Esophagus muscularis mucosa (tissue), 4 donors: ENCODE measurements at regions not wholly inside any gene's neighbourhood (a gene's known extent, or its start where the extent isn't known, plus 50 kb on each side); places are given as distances from the start of the nearest gene placed in this dataset.

Experiments used
- DNase-seq: peaks from one replicate; pipeline ENCODE4 v3.0.0-alpha.2; 2017; ENCODE audit errors: extremely low spot score
- H3K27ac ChIP-seq, 4 donors: fragments of 200-600 bp; sonication (generic); replicated peaks in 1 of 4; 1 replicate in 3 of 4; 2 replicates in 1 of 4; pipeline ENCODE4 v1.5.1; 2016 to 2019; ENCODE audit warnings: mild to moderate bottlenecking in 1 of 4
- H3K27me3 ChIP-seq, 4 donors: fragments of 200-600 bp; sonication (generic); one replicate each; pipeline versions ENCODE4 v1.5.1 to v1.6.0; 2016 to 2019
- H3K36me3 ChIP-seq, 4 donors: fragments of 200-600 bp; sonication (generic); one replicate each; pipeline ENCODE4 v1.5.1; 2016 to 2019
- H3K4me1 ChIP-seq, 4 donors: fragments of 200-600 bp; sonication (generic); one replicate each; pipeline ENCODE4 v1.5.1; 2016 to 2019
- H3K4me3 ChIP-seq, 4 donors: fragments of 200-600 bp; sonication (generic); 1 replicate in 2 of 4; 2 replicates in 2 of 4; pipeline ENCODE4 v1.5.1; 2016 to 2019; ENCODE audit warnings: mild to moderate bottlenecking in 4 of 4, moderate library complexity in 1 of 4
- H3K9me3 ChIP-seq, 4 donors: fragments of 200-600 bp; sonication (generic); 1 replicate in 3 of 4; 2 replicates in 1 of 4; pipeline ENCODE4 v1.5.1; 2016 to 2019
- EP300 ChIP-seq: sonication (generic); formaldehyde crosslinking; IDR thresholded peaks from one replicate; pipeline ENCODE4 v1.6.1; 2017; ENCODE audit warnings: antibody characterized with exemption
- POLR2A ChIP-seq: fragments of 450-650 bp; IDR thresholded peaks from one replicate; pipeline ENCODE4 v1.6.1; 2017; ENCODE audit warnings: antibody characterized with exemption, moderate library complexity, mild to moderate bottlenecking, low read depth
- POLR2AphosphoS5 ChIP-seq, 2 donors: sonication (generic); formaldehyde crosslinking; IDR thresholded peaks; one replicate each; pipeline ENCODE4 v1.6.1; 2017; ENCODE audit warnings: antibody characterized with exemption in 2 of 2
- WGBS: methylation state at CpG from one replicate; pipeline ENCODE4 v1.1.5; 2018; 5-methylcytosine and 5-hydroxymethylcytosine counted together
- intact Hi-C: fragments of 100-400 bp; cut with DNase I; formaldehyde crosslinking; loops from one replicate; pipeline ENCODE4 v1.15.1; 2023
- TF ChIP-seq, protein P1 (sequence below), 3 experiments: fragments of 200-600 bp in 2 of 3; fragments of 450-650 bp in 1 of 3; sonication (generic) in 2 of 3; IDR thresholded peaks; one replicate each; pipeline ENCODE4 v1.5.1; 2017 to 2019; ENCODE audit warnings: antibody characterized with exemption in 3 of 3, mild to moderate bottlenecking in 2 of 3, moderate library complexity in 1 of 3

DNA sequence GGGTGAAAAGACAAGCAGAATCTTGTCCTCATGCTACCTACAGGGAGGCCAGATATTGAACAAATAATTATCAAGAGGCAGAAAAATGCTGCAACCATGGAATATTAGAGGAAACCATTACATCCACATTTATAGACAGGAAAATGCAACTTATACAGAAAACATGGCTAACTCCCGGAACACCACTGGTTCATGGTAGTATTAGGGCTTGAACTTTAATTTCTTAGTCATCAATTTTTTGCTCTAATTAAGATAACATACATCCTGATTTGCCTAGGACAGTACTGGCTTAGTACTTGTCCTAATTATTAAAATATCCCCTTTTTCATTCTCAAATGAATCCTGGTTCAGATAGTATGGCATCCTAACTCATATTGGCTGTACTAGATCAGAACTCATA, 76.3 kb upstream of the TGFBR2 start:
- Histone ChIP-seq H3K27ac (no peak overlapping the region), H3K4me3 (no peak overlapping the region), H3K9me3 (no peaks in the 10 kb centered on the region), H3K4me1 (peaks cover 0 to 18% (median 12%) of the 10 kb centered on the region in 4 donors), H3K27me3 (no peaks in the 10 kb centered on the region), H3K36me3 (no peaks in the 10 kb centered on the region)
- 100% methylated on average over 1 of the region's 1 CpG for WGBS
- intact Hi-C loops = no loop called here
- DNase-seq = no peak
- TF ChIP-seq POLR2AphosphoS5 (IDR thresholded peaks at IDR 0.05) (no peak), POLR2A (no peak), EP300 (no peak)
- TF ChIP-seq, protein P1, sequence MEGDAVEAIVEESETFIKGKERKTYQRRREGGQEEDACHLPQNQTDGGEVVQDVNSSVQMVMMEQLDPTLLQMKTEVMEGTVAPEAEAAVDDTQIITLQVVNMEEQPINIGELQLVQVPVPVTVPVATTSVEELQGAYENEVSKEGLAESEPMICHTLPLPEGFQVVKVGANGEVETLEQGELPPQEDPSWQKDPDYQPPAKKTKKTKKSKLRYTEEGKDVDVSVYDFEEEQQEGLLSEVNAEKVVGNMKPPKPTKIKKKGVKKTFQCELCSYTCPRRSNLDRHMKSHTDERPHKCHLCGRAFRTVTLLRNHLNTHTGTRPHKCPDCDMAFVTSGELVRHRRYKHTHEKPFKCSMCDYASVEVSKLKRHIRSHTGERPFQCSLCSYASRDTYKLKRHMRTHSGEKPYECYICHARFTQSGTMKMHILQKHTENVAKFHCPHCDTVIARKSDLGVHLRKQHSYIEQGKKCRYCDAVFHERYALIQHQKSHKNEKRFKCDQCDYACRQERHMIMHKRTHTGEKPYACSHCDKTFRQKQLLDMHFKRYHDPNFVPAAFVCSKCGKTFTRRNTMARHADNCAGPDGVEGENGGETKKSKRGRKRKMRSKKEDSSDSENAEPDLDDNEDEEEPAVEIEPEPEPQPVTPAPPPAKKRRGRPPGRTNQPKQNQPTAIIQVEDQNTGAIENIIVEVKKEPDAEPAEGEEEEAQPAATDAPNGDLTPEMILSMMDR (IDR thresholded peaks at IDR 0.05) = no peak

DNA sequence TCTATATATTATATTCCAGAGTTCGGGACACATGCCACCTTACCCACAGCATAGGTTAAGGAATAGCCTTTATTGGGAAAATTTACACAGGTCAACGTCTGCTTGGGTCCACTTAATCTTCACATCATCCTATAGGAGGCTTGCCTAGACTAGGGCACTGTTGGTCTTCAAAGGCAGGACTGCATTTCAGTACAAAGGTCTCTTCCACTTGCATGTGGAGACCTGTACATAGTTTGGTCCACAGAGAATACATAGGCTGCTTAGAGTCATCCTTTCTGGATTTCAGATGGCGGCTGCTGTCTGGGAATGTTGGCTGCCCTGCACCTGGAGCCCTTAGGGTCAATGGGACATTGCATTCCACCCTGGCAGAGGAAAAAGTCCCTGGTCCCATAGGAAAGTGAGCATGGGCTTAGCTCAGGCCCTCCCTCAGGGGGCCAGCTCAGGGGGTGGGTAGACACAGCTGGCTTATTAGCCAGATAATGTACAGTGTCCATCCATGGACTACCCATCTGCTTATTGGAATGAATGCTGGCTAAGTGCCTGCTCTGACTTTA, 75.3 kb upstream of the TGFBR2 start:
- Histone ChIP-seq H3K4me3 (no peak overlapping the region), H3K27ac (no peak overlapping the region), H3K9me3 (no peaks in the 10 kb centered on the region), H3K36me3 (no peaks in the 10 kb centered on the region), H3K4me1 (peaks cover 0 to 24% (median 12%) of the 10 kb centered on the region in 4 donors), H3K27me3 (no peaks in the 10 kb centered on the region)
- TF ChIP-seq EP300 (no peak), POLR2A (no peak), POLR2AphosphoS5 (IDR thresholded peaks at IDR 0.05) (no peak)
- TF ChIP-seq, protein P1 (IDR thresholded peaks at IDR 0.05) = no peak
- DNase-seq = no peak
- 96% methylated on average over 2 of the region's 3 CpGs for WGBS
- intact Hi-C loops = no loop called here

DNA sequence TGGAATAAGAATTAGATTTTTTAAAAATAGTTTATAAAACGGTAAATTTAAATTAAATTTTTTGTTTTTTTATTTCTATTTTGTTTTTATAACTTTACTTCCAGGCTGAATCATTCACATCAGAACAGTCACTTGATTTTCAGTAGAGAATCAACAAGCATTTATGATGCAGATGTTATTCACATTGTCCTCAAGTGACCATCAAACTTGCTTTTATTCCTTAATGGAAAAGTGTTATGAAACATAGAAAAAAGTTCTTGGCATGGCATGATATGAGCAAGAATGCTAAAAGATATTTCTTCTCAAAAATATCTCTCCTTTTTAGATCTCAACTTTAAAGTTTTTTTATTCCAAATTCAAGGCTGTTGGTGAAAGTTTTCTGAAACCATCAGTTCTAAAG, 70.9 kb upstream of the TGFBR2 start:
- WGBS = 66% methylated on average over 1 of the region's 1 CpG
- intact Hi-C loops = no loop called here
- no peak overlapping the region for H3K27ac ChIP-seq
- no peaks in the 10 kb centered on the region for H3K36me3 ChIP-seq
- H3K4me3 ChIP-seq = no peak overlapping the region
- TF ChIP-seq EP300 = no peak
- TF ChIP-seq, protein P1 (IDR thresholded peaks at IDR 0.05) = no peak
- TF ChIP-seq POLR2A = no peak
- no peak for TF ChIP-seq POLR2AphosphoS5 (IDR thresholded peaks at IDR 0.05)
- peaks cover 0 to 16% (median 7%) of the 10 kb centered on the region in 4 donors for H3K4me1 ChIP-seq
- no peak for DNase-seq
- no peaks in the 10 kb centered on the region for H3K27me3 ChIP-seq
- H3K9me3 ChIP-seq = no peaks in the 10 kb centered on the region

DNA sequence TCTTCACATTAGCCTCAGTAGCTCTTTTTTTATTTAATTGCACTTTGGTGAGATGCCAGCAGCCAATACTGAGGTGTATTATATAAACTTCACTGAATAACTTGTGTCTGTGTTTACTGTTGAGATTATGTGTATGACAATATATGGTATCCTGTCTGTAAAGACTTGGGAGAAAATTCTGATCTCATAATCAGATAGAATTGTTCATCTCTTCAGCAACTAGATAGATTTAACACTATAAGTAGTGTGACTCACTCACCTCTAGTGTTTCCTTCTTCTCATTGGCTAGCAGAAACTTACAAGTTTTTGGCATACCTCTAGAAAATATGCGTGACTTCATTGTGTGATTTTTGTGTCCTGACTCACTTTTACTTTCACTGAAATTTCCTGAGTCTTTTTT, 67.6 kb upstream of the TGFBR2 start:
- Histone ChIP-seq H3K9me3 (no peaks in the 10 kb centered on the region), H3K27me3 (no peaks in the 10 kb centered on the region), H3K4me3 (no peak overlapping the region), H3K27ac (no peak overlapping the region), H3K36me3 (no peaks in the 10 kb centered on the region), H3K4me1 (peaks cover 0 to 16% (median 7%) of the 10 kb centered on the region in 4 donors)
- no peak for DNase-seq
- no peak for TF ChIP-seq POLR2AphosphoS5 (IDR thresholded peaks at IDR 0.05)
- TF ChIP-seq EP300 = no peak
- TF ChIP-seq, protein P1 (IDR thresholded peaks at IDR 0.05) = no peak
- no peak for TF ChIP-seq POLR2A
- intact Hi-C loops = no loop called here
- WGBS = 37% methylated on average over 1 of the region's 1 CpG

DNA sequence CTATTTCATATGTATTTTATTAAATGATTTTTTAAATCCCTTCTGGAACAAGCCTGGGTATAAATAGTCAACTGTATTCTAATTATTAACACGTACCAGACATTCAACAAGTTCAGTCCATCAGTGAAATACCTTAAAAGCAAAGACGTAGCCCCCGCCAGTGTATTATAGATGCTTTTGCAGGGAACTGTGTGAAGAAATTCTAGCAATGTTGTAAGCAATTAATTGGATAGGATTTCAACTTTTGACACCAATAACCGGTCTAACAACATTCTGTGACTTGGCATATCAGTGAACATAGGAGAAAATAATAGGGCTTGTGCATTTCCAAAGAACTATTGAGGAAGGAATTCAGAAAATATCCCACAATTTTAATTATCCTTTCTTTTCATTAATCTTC, 67.2 kb upstream of the TGFBR2 start:
- WGBS = 62% methylated on average over 4 of the region's 4 CpGs

More for the DNA sequence above, 67.2 kb upstream of the TGFBR2 start:
- intact Hi-C loops = no loop called here
- TF ChIP-seq POLR2AphosphoS5 (IDR thresholded peaks at IDR 0.05) = no peak
- no peak for TF ChIP-seq POLR2A
- no peak for TF ChIP-seq EP300
- TF ChIP-seq, protein P1 (IDR thresholded peaks at IDR 0.05) = no peak
- H3K4me1 ChIP-seq = peaks cover 1 to 16% (median 7%) of the 10 kb centered on the region in 4 donors
- no peaks in the 10 kb centered on the region for H3K27me3 ChIP-seq
- H3K4me3 ChIP-seq = no peak overlapping the region
- H3K9me3 ChIP-seq = no peaks in the 10 kb centered on the region
- no peaks in the 10 kb centered on the region for H3K36me3 ChIP-seq
- H3K27ac ChIP-seq = no peak overlapping the region
- DNase-seq = no peak
